GM19025 (cell line): ENCODE measurements at regions not wholly inside any gene's neighbourhood (a gene's known extent, or its start where the extent isn't known, plus 50 kb on each side); places are given as distances from the start of the nearest gene placed in this dataset.
"Not testable (repeated sequence)": the region's sequence is repeated elsewhere in the genome, so short reads cannot be mapped to it uniquely, and the experiment has no call there.

ENCODE experiments used
- ATAC-seq: cut with Tn5 transposase; IDR thresholded peaks from one replicate; pipeline ENCODE4 v1.9.1; 2021; ENCODE audit warnings: mild to moderate bottlenecking, low read depth, moderate library complexity; ENCODE audit not compliant: unreplicated experiment

GRCh38 chr1:118479351-118479750 is 294.3 kb upstream of the SPAG17 start:
- ATAC-seq: no peak

- no peak for ATAC-seq
These were observed 288.8 kb upstream of the SPAG17 start for GRCh38 chr1:118473825-118474224.

- not testable (repeated sequence) for ATAC-seq
These were observed 279.4 kb upstream of the SPAG17 start for GRCh38 chr1:118464460-118464859.

- no peak for ATAC-seq
These were observed 276.1 kb upstream of the SPAG17 start for GRCh38 chr1:118461154-118461553.

- no peak for ATAC-seq
These were observed 274.8 kb upstream of the SPAG17 start for GRCh38 chr1:118459871-118460270.

- ATAC-seq: not testable (repeated sequence)
These were observed 268.8 kb upstream of the SPAG17 start for GRCh38 chr1:118453856-118454255.

GRCh38 chr1:118445156-118445555 is 260.1 kb upstream of the SPAG17 start:
- ATAC-seq: no peak

GRCh38 chr1:118442214-118442613 is 257.2 kb upstream of the SPAG17 start:
- ATAC-seq: no peak

GRCh38 chr1:118437664-118438063 is 252.6 kb upstream of the SPAG17 start:
- no peak for ATAC-seq

- ATAC-seq: no peak
These were observed 244.8 kb upstream of the SPAG17 start for GRCh38 chr1:118429856-118430255.

GRCh38 chr1:118421868-118422350 is 236.9 kb upstream of the SPAG17 start:
- ATAC-seq: no peak

GRCh38 chr1:118404024-118404423 is 219.0 kb upstream of the SPAG17 start:
- ATAC-seq: no peak

GRCh38 chr1:118397496-118397859 is 212.4 kb upstream of the SPAG17 start:
- ATAC-seq: no peak

GRCh38 chr1:118396829-118397495 is 211.9 kb upstream of the SPAG17 start:
- no peak for ATAC-seq

GRCh38 chr1:118396279-118396678 is 211.3 kb upstream of the SPAG17 start:
- no peak for ATAC-seq

- ATAC-seq: no peak
These were observed 210.5 kb upstream of the SPAG17 start for GRCh38 chr1:118395430-118395991.

GRCh38 chr1:118390955-118391354 is 205.9 kb upstream of the SPAG17 start:
- ATAC-seq: no peak

- no peak for ATAC-seq
These were observed 203.4 kb upstream of the SPAG17 start for GRCh38 chr1:118388301-118388959.

- ATAC-seq: no peak
These were observed 196.3 kb upstream of the SPAG17 start for GRCh38 chr1:118381197-118381869.

GRCh38 chr1:118377183-118377582 is 192.2 kb upstream of the SPAG17 start:
- ATAC-seq: not testable (repeated sequence)

GRCh38 chr1:118371612-118372011 is 186.6 kb upstream of the SPAG17 start:
- ATAC-seq: no peak
